ENCODE measurements at regions not wholly inside any gene's neighbourhood (a gene's known extent, or its start where the extent isn't known, plus 50 kb on each side); places are given as distances from the start of the nearest gene placed in this dataset.

- no peak for TF ChIP-seq CTCF (tag by site-specific recombination; IDR thresholded peaks at IDR 0.05)
- no peak for TF ChIP-seq ZNF146 (tag by site-specific recombination; IDR thresholded peaks at IDR 0.05)
- no peak for TF ChIP-seq REST (tag by site-specific recombination; IDR thresholded peaks at IDR 0.05)
- TF ChIP-seq ZNF114 (tag by site-specific recombination; IDR thresholded peaks at IDR 0.05), result no peak
- no peak for TF ChIP-seq MZF1 (tag by site-specific recombination; IDR thresholded peaks at IDR 0.05; ENCODE audit: borderline replicate concordance)
- no peak for TF ChIP-seq ZNF704 (tag by site-specific recombination; IDR thresholded peaks at IDR 0.05)
- no peak for TF ChIP-seq AEBP2 (tag by site-specific recombination; IDR thresholded peaks at IDR 0.05; ENCODE audit: borderline replicate concordance)
Measured at GRCh38 chr5:122586351-122586750, 188.5 kb upstream of the SNX2 start.

Data from HEK293 (cell line).